B cell (primary cell): ENCODE measurements at regions not wholly inside any gene's neighbourhood (a gene's known extent, or its start where the extent isn't known, plus 50 kb on each side); places are given as distances from the start of the nearest gene placed in this dataset.

Experiments used
- ATAC-seq: fragments of 200-7000 bp; cut with Tn5 transposase; one replicate; pipeline ENCODE4 v1.10.0; 2021; ENCODE audit warnings: low read depth, mild to moderate bottlenecking, moderate number of reproducible peaks, moderate library complexity
- CTCF ChIA-PET: fragments of 350-600 bp; sonication (Branson Sonifier 250); formaldehyde crosslinking; loops from one replicate; lab custom pipeline; 2021; ENCODE audit warnings: antibody characterized with exemption, inconsistent platforms; lab: Charles Lee
- POLR2A ChIA-PET: fragments of 350-600 bp; sonication (Branson Sonifier 250); formaldehyde crosslinking; loops from one replicate; lab custom pipeline; 2021; ENCODE audit warnings: antibody characterized with exemption; lab: Charles Lee
- DNase-seq: peaks from one replicate; pipeline ENCODE4 v3.0.0; 2013
- H2AFZ ChIP-seq: 2 replicates; pipeline ENCODE4 v1.6.1; 2012; ENCODE audit warnings: mild to moderate bottlenecking, low read depth, low read length; ENCODE audit not compliant: insufficient read depth, poor library complexity, severe bottlenecking
- H3K27ac ChIP-seq, 2 donors: 1 replicate in 1 of 2; 2 replicates in 1 of 2; pipeline ENCODE4 v1.5.1; 2012 to 2013; ENCODE audit warnings: low read length in 2 of 2, mild to moderate bottlenecking in 2 of 2, moderate library complexity in 1 of 2
- H3K27me3 ChIP-seq, 4 experiments: fragments of 200-600 bp in 1 of 4; sonication (generic) in 1 of 4; replicated peaks in 1 of 4; 1 replicate in 2 of 4; 2 replicates in 2 of 4; pipeline versions ENCODE4 v1.6.1 to v1.7.0; 2013 to 2016; ENCODE audit warnings: low read length in 3 of 4, mild to moderate bottlenecking in 2 of 4, mixed read lengths in 1 of 4, moderate library complexity in 1 of 4; ENCODE audit not compliant: insufficient read depth in 4 of 4, control insufficient read depth in 3 of 4; ENCODE audit errors: control extremely low read depth in 1 of 4
- H3K36me3 ChIP-seq, 2 experiments: replicated peaks in 1 of 2; 1 replicate in 1 of 2; 2 replicates in 1 of 2; pipeline versions ENCODE4 v1.6.1 to v1.7.1; 2013; ENCODE audit warnings: low read length in 1 of 2; ENCODE audit not compliant: insufficient read depth in 2 of 2, control insufficient read depth in 1 of 2; ENCODE audit errors: control extremely low read depth in 1 of 2, extremely low read depth in 1 of 2
- H3K4me1 ChIP-seq, 2 donors: fragments of 200-600 bp in 1 of 2; sonication (generic) in 1 of 2; 1 replicate in 1 of 2; 2 replicates in 1 of 2; pipeline versions ENCODE4 v1.5.1 to v1.6.1; 2013 to 2017; ENCODE audit warnings: low read length in 2 of 2; ENCODE audit not compliant: control insufficient read depth in 2 of 2, insufficient read depth in 2 of 2
- H3K4me2 ChIP-seq: replicated peaks from 2 replicates; pipeline ENCODE3; 2012; ENCODE audit warnings: mild to moderate bottlenecking, low read depth, low read length; ENCODE audit not compliant: poor library complexity, severe bottlenecking
- H3K4me3 ChIP-seq, 5 experiments: fragments of 200-600 bp in 1 of 5; sonication (generic) in 1 of 5; 1 replicate in 3 of 5; 2 replicates in 2 of 5; pipeline versions ENCODE4 v1.5.1 to v1.7.0; 2011 to 2016; ENCODE audit warnings: low read length in 4 of 5, mild to moderate bottlenecking in 4 of 5, low read depth in 2 of 5, control low read depth in 1 of 5, moderate library complexity in 1 of 5; ENCODE audit not compliant: insufficient read depth in 1 of 5; ENCODE audit errors: control extremely low read depth in 1 of 5, extremely low read depth in 1 of 5
- H3K79me2 ChIP-seq: fragments of 200-600 bp; sonication (generic); one replicate; pipeline ENCODE4 v1.6.0; 2016; ENCODE audit warnings: low read length; ENCODE audit not compliant: control insufficient read depth, insufficient read depth
- H3K9ac ChIP-seq: fragments of 200-600 bp; sonication (generic); 2 replicates; pipeline ENCODE4 v1.6.1; 2017; ENCODE audit warnings: mild to moderate bottlenecking, low read length, moderate library complexity
- H3K9me3 ChIP-seq, 3 donors: one replicate each; pipeline versions ENCODE4 v1.6.1 to v1.7.1; 2013; ENCODE audit warnings: low read length in 2 of 3; ENCODE audit not compliant: control insufficient read depth in 2 of 3, insufficient read depth in 1 of 3; ENCODE audit errors: control extremely low read depth in 1 of 3
- H4K20me1 ChIP-seq: 2 replicates; pipeline ENCODE4 v1.6.0; 2012; ENCODE audit warnings: mild to moderate bottlenecking, low read length; ENCODE audit not compliant: insufficient read depth, control insufficient read depth, poor library complexity, severe bottlenecking
- H3K27ac Mint-ChIP-seq: one replicate; pipeline ENCODE4 v1.8.0; 2021; ENCODE audit warnings: mixed read lengths
- H3K27me3 Mint-ChIP-seq: one replicate; pipeline ENCODE4 v1.8.0; 2021; ENCODE audit warnings: mixed read lengths
- H3K4me1 Mint-ChIP-seq: one replicate; pipeline ENCODE4 v1.8.0; 2021; ENCODE audit warnings: mixed read lengths
- H3K4me3 Mint-ChIP-seq: one replicate; pipeline ENCODE4 v1.8.0; 2021; ENCODE audit warnings: mixed read lengths
- H3K9me3 Mint-ChIP-seq: one replicate; pipeline ENCODE4 v1.8.0; 2022; ENCODE audit warnings: mixed read lengths; ENCODE audit not compliant: insufficient read depth
- EZH2 ChIP-seq: IDR thresholded peaks from 2 replicates; pipeline ENCODE4 v1.6.1; 2012; ENCODE audit warnings: borderline replicate concordance, low read depth, mild to moderate bottlenecking, moderate library complexity, low read length; ENCODE audit not compliant: insufficient read depth, poor library complexity, severe bottlenecking
- WGBS: methylation state at CpG from one replicate; pipeline ENCODE4 v1.1.5; 2013; ENCODE audit warnings: missing lambda C conversion rate; ENCODE audit not compliant: insufficient coverage; 5-methylcytosine and 5-hydroxymethylcytosine counted together
- intact Hi-C: fragments of 100-400 bp; cut with micrococcal nuclease; formaldehyde crosslinking; loops from one replicate; pipeline ENCODE4 v1.10.0; 2022
- TF ChIP-seq, protein P1 (sequence below): fragments of 200-600 bp; IDR thresholded peaks from one replicate; pipeline ENCODE4 v1.8.0; 2022; ENCODE audit warnings: antibody characterized with exemption, mild to moderate bottlenecking

- no peak for ATAC-seq
- Mint-ChIP-seq H3K4me3 (no peak overlapping the region), H3K27me3 (peaks cover 9% of the 10 kb centered on the region), H3K4me1 (no peaks in the 10 kb centered on the region), H3K27ac (no peak overlapping the region), H3K9me3 (no peaks in the 10 kb centered on the region)
- H3K36me3 ChIP-seq = no peaks in the 10 kb centered on the region
- H3K9me3 ChIP-seq = no peaks in the 10 kb centered on the region
- H3K27me3 ChIP-seq = no peaks in the 10 kb centered on the region
- H3K4me1 ChIP-seq = no peaks in the 10 kb centered on the region
- WGBS = 69% methylated on average over 4 of the region's 4 CpGs
- ChIA-PET POLR2A (no interaction called here), CTCF (no interaction called here)
- H3K4me3 ChIP-seq = no peak overlapping the region
- H3K27ac ChIP-seq = no peak overlapping the region
- H3K79me2 ChIP-seq = no peaks in the 10 kb centered on the region
- TF ChIP-seq, protein P1, sequence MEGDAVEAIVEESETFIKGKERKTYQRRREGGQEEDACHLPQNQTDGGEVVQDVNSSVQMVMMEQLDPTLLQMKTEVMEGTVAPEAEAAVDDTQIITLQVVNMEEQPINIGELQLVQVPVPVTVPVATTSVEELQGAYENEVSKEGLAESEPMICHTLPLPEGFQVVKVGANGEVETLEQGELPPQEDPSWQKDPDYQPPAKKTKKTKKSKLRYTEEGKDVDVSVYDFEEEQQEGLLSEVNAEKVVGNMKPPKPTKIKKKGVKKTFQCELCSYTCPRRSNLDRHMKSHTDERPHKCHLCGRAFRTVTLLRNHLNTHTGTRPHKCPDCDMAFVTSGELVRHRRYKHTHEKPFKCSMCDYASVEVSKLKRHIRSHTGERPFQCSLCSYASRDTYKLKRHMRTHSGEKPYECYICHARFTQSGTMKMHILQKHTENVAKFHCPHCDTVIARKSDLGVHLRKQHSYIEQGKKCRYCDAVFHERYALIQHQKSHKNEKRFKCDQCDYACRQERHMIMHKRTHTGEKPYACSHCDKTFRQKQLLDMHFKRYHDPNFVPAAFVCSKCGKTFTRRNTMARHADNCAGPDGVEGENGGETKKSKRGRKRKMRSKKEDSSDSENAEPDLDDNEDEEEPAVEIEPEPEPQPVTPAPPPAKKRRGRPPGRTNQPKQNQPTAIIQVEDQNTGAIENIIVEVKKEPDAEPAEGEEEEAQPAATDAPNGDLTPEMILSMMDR = no peak
- TF ChIP-seq EZH2 = no peak
- no peak for DNase-seq
- H3K9ac ChIP-seq = no peak overlapping the region
- no peak overlapping the region for H2AFZ ChIP-seq
- intact Hi-C loops = no loop called here
- no peaks in the 10 kb centered on the region for H4K20me1 ChIP-seq
- H3K4me2 ChIP-seq = no peak overlapping the region
These were observed 173.0 kb upstream of the MITF start for GRCh38 chr3:69566275-69566674.

GRCh38 chr3:69565316-69565715 is 173.9 kb upstream of the MITF start:
- Histone ChIP-seq H3K4me3 (no peak overlapping the region), H4K20me1 (no peaks in the 10 kb centered on the region), H2AFZ (no peak overlapping the region), H3K9me3 (no peaks in the 10 kb centered on the region), H3K9ac (no peak overlapping the region), H3K27me3 (no peaks in the 10 kb centered on the region), H3K27ac (no peak overlapping the region), H3K79me2 (no peaks in the 10 kb centered on the region), H3K36me3 (no peaks in the 10 kb centered on the region), H3K4me1 (no peaks in the 10 kb centered on the region), H3K4me2 (no peak overlapping the region)
- POLR2A ChIA-PET = no interaction called here
- no peak for DNase-seq
- Mint-ChIP-seq H3K4me1 (no peaks in the 10 kb centered on the region), H3K27me3 (peaks cover 9% of the 10 kb centered on the region), H3K9me3 (no peaks in the 10 kb centered on the region), H3K4me3 (no peak overlapping the region), H3K27ac (no peak overlapping the region)
- intact Hi-C loops = no loop called here
- TF ChIP-seq, protein P1 = no peak
- no peak for TF ChIP-seq EZH2
- CTCF ChIA-PET = no interaction called here
- 96% methylated on average over 3 of the region's 4 CpGs for WGBS
- no peak for ATAC-seq
